ENCODE measurements at regions not wholly inside any gene's neighbourhood (a gene's known extent, or its start where the extent isn't known, plus 50 kb on each side); places are given as distances from the start of the nearest gene placed in this dataset.
"Not testable (repeated sequence)": the region's sequence is repeated elsewhere in the genome, so short reads cannot be mapped to it uniquely, and the experiment has no call there.

DNA sequence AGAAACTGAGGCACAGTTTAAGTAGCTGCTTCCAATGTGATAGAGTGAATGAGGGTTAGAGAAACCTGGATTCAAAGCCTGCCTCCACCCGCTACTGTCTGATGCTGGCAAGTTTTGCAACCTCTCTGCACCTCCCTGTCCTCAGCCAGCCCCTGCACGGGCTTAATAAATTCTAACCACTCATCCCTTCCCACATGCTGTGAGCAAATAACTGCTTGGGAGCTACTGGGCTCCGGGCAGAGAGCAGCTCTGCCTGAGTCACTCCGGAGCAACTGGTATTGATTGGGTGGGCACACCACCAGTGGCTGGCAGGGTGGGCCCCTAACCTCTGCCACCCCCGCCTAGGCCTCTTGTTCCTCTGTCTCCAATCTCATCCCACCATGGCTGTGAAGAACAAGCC is 104.3 kb upstream of the SYT13 start:
- ATAC-seq (no peak), DNase-seq (ENCODE audit: low spot score) (no peak)
- CTCF ChIA-PET = interaction anchor here (2.2 kb wide), 1 partner anchor 19 kb away, joined by 10 read pairs; no protein-coding TSS in a partner anchor
- H3K27me3 Mint-ChIP-seq (ENCODE audit: low read depth) = peaks cover 3% of the 10 kb centered on the region; the same call in 1 of the 2 replicates
- TF ChIP-seq GABPB1 (CRISPR knock-in tag; IDR thresholded peaks at IDR 0.05) (no peak), ZNF121 (CRISPR knock-in tag; IDR thresholded peaks at IDR 0.05) (no peak)
- POLR2A ChIA-PET = no interaction called here
- no peak overlapping the region for H3K27ac Mint-ChIP-seq
- H3K4me3 Mint-ChIP-seq = no peak overlapping the region
- H3K9me3 Mint-ChIP-seq = peaks cover 4% of the 10 kb centered on the region
- no peaks in the 10 kb centered on the region for H3K36me3 Mint-ChIP-seq
- H3K4me1 Mint-ChIP-seq = peaks cover 11% of the 10 kb centered on the region

DNA sequence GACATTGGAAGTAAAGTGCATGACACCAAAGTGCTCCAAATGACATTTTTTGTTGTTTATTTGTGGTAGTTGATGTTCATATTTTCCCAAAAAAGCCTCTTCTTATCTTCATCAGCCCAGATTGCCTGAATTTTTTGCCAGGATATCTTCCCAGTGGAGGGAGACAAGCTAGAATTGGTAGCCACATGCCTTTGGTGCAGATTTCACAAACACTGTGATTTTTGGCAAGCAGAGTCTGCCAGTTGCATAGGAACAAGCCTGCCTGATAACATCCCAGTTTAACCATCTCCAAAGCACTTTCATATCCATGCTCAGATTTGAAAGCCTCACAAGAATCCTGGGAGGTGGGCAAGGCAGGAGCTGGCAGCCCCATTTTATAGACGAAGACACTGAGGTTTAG is 102.3 kb upstream of the SYT13 start:
- no peak for DNase-seq (ENCODE audit: low spot score)
- peaks cover 7% of the 10 kb centered on the region; the same call in 1 of the 2 replicates for H3K4me1 Mint-ChIP-seq
- CTCF ChIA-PET = interaction anchor here (0.6 to 2.2 kb wide), 3 partner anchors 17 to 383 kb away, joined by 4 to 10 read pairs (median 7); no protein-coding TSS in a partner anchor
- no peak overlapping the region for H3K4me3 Mint-ChIP-seq
- no peak for ATAC-seq
- peaks cover 4% of the 10 kb centered on the region for H3K9me3 Mint-ChIP-seq
- H3K27me3 Mint-ChIP-seq (ENCODE audit: low read depth) = peaks cover 3% of the 10 kb centered on the region; the same call in 1 of the 2 replicates
- no peak overlapping the region for H3K27ac Mint-ChIP-seq
- no peak for TF ChIP-seq E2F5 (CRISPR knock-in tag; IDR thresholded peaks at IDR 0.05)
- TF ChIP-seq NR2C2 (CRISPR knock-in tag; IDR thresholded peaks at IDR 0.05) = no peak
- no peak for TF ChIP-seq ATF2 (CRISPR knock-in tag; IDR thresholded peaks at IDR 0.05; ENCODE audit: borderline replicate concordance, low read depth)
- no peak for TF ChIP-seq ZNF121 (CRISPR knock-in tag; IDR thresholded peaks at IDR 0.05)
- TF ChIP-seq, protein P1, sequence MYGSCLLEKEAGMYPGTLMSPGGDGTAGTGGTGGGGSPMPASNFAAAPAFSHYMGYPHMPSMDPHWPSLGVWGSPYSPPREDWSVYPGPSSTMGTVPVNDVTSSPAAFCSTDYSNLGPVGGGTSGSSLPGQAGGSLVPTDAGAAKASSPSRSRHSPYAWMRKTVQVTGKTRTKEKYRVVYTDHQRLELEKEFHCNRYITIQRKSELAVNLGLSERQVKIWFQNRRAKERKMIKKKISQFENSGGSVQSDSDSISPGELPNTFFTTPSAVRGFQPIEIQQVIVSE (CRISPR knock-in tag; IDR thresholded peaks at IDR 0.05; ENCODE audit: borderline replicate concordance) = no peak
- no peak for TF ChIP-seq NFE2L1 (CRISPR knock-in tag; IDR thresholded peaks at IDR 0.05)
- no peak for TF ChIP-seq EMX1 (CRISPR knock-in tag; IDR thresholded peaks at IDR 0.05)
- TF ChIP-seq TEAD4 (CRISPR knock-in tag; IDR thresholded peaks at IDR 0.05) = no peak
- TF ChIP-seq ZNF263 (CRISPR knock-in tag; IDR thresholded peaks at IDR 0.05; ENCODE audit: low read depth) = no peak
- no peak for TF ChIP-seq ZNF423 (CRISPR knock-in tag; IDR thresholded peaks at IDR 0.05)
- TF ChIP-seq, protein P2, sequence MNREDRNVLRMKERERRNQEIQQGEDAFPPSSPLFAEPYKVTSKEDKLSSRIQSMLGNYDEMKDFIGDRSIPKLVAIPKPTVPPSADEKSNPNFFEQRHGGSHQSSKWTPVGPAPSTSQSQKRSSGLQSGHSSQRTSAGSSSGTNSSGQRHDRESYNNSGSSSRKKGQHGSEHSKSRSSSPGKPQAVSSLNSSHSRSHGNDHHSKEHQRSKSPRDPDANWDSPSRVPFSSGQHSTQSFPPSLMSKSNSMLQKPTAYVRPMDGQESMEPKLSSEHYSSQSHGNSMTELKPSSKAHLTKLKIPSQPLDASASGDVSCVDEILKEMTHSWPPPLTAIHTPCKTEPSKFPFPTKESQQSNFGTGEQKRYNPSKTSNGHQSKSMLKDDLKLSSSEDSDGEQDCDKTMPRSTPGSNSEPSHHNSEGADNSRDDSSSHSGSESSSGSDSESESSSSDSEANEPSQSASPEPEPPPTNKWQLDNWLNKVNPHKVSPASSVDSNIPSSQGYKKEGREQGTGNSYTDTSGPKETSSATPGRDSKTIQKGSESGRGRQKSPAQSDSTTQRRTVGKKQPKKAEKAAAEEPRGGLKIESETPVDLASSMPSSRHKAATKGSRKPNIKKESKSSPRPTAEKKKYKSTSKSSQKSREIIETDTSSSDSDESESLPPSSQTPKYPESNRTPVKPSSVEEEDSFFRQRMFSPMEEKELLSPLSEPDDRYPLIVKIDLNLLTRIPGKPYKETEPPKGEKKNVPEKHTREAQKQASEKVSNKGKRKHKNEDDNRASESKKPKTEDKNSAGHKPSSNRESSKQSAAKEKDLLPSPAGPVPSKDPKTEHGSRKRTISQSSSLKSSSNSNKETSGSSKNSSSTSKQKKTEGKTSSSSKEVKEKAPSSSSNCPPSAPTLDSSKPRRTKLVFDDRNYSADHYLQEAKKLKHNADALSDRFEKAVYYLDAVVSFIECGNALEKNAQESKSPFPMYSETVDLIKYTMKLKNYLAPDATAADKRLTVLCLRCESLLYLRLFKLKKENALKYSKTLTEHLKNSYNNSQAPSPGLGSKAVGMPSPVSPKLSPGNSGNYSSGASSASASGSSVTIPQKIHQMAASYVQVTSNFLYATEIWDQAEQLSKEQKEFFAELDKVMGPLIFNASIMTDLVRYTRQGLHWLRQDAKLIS (CRISPR knock-in tag; IDR thresholded peaks at IDR 0.05; ENCODE audit: borderline replicate concordance) = no peak
- no peak for TF ChIP-seq RELA (CRISPR knock-in tag; IDR thresholded peaks at IDR 0.05; ENCODE audit: borderline replicate concordance)
- TF ChIP-seq ELF4 (CRISPR knock-in tag; IDR thresholded peaks at IDR 0.05; ENCODE audit: low read depth) = no peak
- TF ChIP-seq ETV6 (CRISPR knock-in tag; IDR thresholded peaks at IDR 0.05) = no peak
- H3K36me3 Mint-ChIP-seq = no peaks in the 10 kb centered on the region
- POLR2A ChIA-PET = no interaction called here

- H3K36me3 Mint-ChIP-seq; H3K9me3 Mint-ChIP-seq; H3K4me1 Mint-ChIP-seq; DNase-seq (ENCODE audit: low spot score); POLR2A ChIA-PET; ATAC-seq; H3K27me3 Mint-ChIP-seq (ENCODE audit: low read depth); H3K27ac Mint-ChIP-seq; H3K4me3 Mint-ChIP-seq: not testable (repeated sequence)
- CTCF ChIA-PET = interaction anchor here (1.7 to 3.0 kb wide), 2 partner anchors 17 to 384 kb away, joined by 7 to 15 read pairs; no protein-coding TSS in a partner anchor
Measured at GRCh38 chr11:45387885-45388284, 101.7 kb upstream of the SYT13 start.
